ENCODE measurements at regions not wholly inside any gene's neighbourhood (a gene's known extent, or its start where the extent isn't known, plus 50 kb on each side); places are given as distances from the start of the nearest gene placed in this dataset.
"Not testable (repeated sequence)": the region's sequence is repeated elsewhere in the genome, so short reads cannot be mapped to it uniquely, and the experiment has no call there.

DNA sequence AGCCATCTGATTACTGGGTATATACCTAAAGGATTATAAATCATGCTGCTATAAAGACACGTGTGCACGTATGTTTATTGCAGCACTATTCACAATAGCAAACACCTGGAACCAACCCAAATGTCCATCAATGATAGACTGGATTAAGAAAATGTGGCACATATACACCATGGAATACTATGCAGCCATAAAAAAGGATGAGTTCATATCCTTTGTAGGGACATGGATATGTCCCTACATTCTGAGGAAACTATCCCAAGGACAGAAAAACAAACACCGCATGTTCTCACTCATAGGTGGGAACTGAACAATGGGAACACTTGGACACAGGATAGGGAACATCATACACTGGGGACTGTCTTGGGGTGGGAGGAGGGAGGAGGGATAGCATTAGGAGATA is 165.7 kb downstream of the CETN3 start:
- H3K4me3 ChIP-seq (ENCODE audit: low read length) = not testable (repeated sequence)

GRCh38 chr5:90233476-90233875 is 176.1 kb downstream of the CETN3 start:
- Histone ChIP-seq H3K27me3 (ENCODE audit: low read length) (no peaks in the 10 kb centered on the region), H3K4me3 (ENCODE audit: low read length) (no peak overlapping the region), H3K4me1 (ENCODE audit: low read length) (no peaks in the 10 kb centered on the region), H3K9me2 (replicated peaks; ENCODE audit: insufficient read depth, low read length) (no peaks in the 10 kb centered on the region), H2AFZ (ENCODE audit: low read length) (no peak overlapping the region), H4K20me1 (ENCODE audit: insufficient read depth, low read depth, low read length) (no peaks in the 10 kb centered on the region), H3K27ac (ENCODE audit: low read length) (no peak overlapping the region), H3K36me3 (ENCODE audit: insufficient read depth, low read length) (no peaks in the 10 kb centered on the region), H3K79me2 (ENCODE audit: low read length) (no peaks in the 10 kb centered on the region), H3K9ac (ENCODE audit: low read length) (no peak overlapping the region), H3K9me3 (ENCODE audit: low read length) (no peaks in the 10 kb centered on the region), H3K4me2 (ENCODE audit: low read depth, low read length, poor library complexity, severe bottlenecking) (no peak overlapping the region)
- no peak for DNase-seq

More for the DNA sequence above, 165.7 kb downstream of the CETN3 start:
- DNase-seq; H3K4me1 ChIP-seq (ENCODE audit: low read length); H3K36me3 ChIP-seq (ENCODE audit: insufficient read depth, low read length); H3K9ac ChIP-seq (ENCODE audit: low read length); H2AFZ ChIP-seq (ENCODE audit: low read length); H3K4me2 ChIP-seq (ENCODE audit: low read depth, low read length, poor library complexity, severe bottlenecking); H3K27ac ChIP-seq (ENCODE audit: low read length); H4K20me1 ChIP-seq (ENCODE audit: insufficient read depth, low read depth, low read length); H3K9me3 ChIP-seq (ENCODE audit: low read length); H3K9me2 ChIP-seq (replicated peaks; ENCODE audit: insufficient read depth, low read length); H3K79me2 ChIP-seq (ENCODE audit: low read length); H3K27me3 ChIP-seq (ENCODE audit: low read length): not testable (repeated sequence)

GRCh38 chr5:90231688-90232087 is 177.9 kb downstream of the CETN3 start:
- Histone ChIP-seq H3K9ac (ENCODE audit: low read length) (no peak overlapping the region), H4K20me1 (ENCODE audit: insufficient read depth, low read depth, low read length) (no peaks in the 10 kb centered on the region), H2AFZ (ENCODE audit: low read length) (no peak overlapping the region), H3K4me3 (ENCODE audit: low read length) (no peak overlapping the region), H3K9me2 (replicated peaks; ENCODE audit: insufficient read depth, low read length) (no peaks in the 10 kb centered on the region), H3K27me3 (ENCODE audit: low read length) (no peaks in the 10 kb centered on the region), H3K4me2 (ENCODE audit: low read depth, low read length, poor library complexity, severe bottlenecking) (no peak overlapping the region), H3K4me1 (ENCODE audit: low read length) (no peaks in the 10 kb centered on the region), H3K9me3 (ENCODE audit: low read length) (no peaks in the 10 kb centered on the region), H3K79me2 (ENCODE audit: low read length) (no peaks in the 10 kb centered on the region), H3K27ac (ENCODE audit: low read length) (no peak overlapping the region), H3K36me3 (ENCODE audit: insufficient read depth, low read length) (no peaks in the 10 kb centered on the region)
- DNase-seq = no peak

GRCh38 chr5:90227683-90228082 is 181.9 kb downstream of the CETN3 start:
- no peak for DNase-seq
- Histone ChIP-seq H3K79me2 (ENCODE audit: low read length) (no peaks in the 10 kb centered on the region), H3K27me3 (ENCODE audit: low read length) (no peaks in the 10 kb centered on the region), H3K4me3 (ENCODE audit: low read length) (no peak overlapping the region), H3K27ac (ENCODE audit: low read length) (no peak overlapping the region), H3K4me2 (ENCODE audit: low read depth, low read length, poor library complexity, severe bottlenecking) (no peak overlapping the region), H3K36me3 (ENCODE audit: insufficient read depth, low read length) (no peaks in the 10 kb centered on the region), H3K9me2 (replicated peaks; ENCODE audit: insufficient read depth, low read length) (no peaks in the 10 kb centered on the region), H2AFZ (ENCODE audit: low read length) (no peak overlapping the region), H3K4me1 (ENCODE audit: low read length) (no peaks in the 10 kb centered on the region), H3K9me3 (ENCODE audit: low read length) (no peaks in the 10 kb centered on the region), H3K9ac (ENCODE audit: low read length) (no peak overlapping the region), H4K20me1 (ENCODE audit: insufficient read depth, low read depth, low read length) (no peaks in the 10 kb centered on the region)

DNA sequence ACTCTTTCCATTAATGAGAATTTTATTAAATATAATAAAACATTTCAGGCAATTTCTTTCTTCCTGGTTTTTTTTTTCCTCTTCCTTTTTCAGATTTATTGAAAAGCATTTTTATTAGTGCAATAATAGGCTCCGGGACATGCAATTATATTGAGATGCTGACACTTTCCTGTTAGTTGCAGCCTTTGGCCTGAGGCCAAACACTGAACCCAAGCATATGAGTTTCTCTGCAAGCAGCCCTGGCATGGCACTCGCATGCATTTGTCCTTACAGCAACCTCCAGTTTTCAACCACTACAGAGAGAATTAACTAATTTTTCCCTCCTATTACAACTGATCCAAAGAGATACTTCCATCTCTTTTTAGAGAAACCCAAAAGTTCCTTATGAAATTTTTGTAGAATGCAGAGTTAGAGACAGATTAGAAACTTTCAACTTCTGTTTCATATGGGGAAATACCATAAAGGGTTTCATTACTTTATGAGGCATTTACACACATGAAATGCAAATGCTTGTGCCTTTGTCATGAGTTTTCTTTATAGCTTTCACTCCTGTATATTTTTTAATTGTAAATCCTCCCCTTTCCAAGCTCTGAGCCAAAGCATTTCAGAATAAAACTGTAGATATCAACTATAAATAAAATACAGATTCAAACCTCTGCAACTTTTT is 183.0 kb downstream of the CETN3 start:
- no peak overlapping the region for H3K4me3 ChIP-seq (ENCODE audit: low read length)
- DNase-seq = no peak
- H3K4me1 ChIP-seq (ENCODE audit: low read length) = no peaks in the 10 kb centered on the region
- H4K20me1 ChIP-seq (ENCODE audit: insufficient read depth, low read depth, low read length) = no peaks in the 10 kb centered on the region
- H3K79me2 ChIP-seq (ENCODE audit: low read length) = no peaks in the 10 kb centered on the region
- H3K4me2 ChIP-seq (ENCODE audit: low read depth, low read length, poor library complexity, severe bottlenecking) = no peak overlapping the region
- no peak overlapping the region for H3K9ac ChIP-seq (ENCODE audit: low read length)
- no peaks in the 10 kb centered on the region for H3K36me3 ChIP-seq (ENCODE audit: insufficient read depth, low read length)
- H3K27me3 ChIP-seq (ENCODE audit: low read length) = no peaks in the 10 kb centered on the region
- no peak overlapping the region for H3K27ac ChIP-seq (ENCODE audit: low read length)
- no peaks in the 10 kb centered on the region for H3K9me2 ChIP-seq (replicated peaks; ENCODE audit: insufficient read depth, low read length)
- no peak overlapping the region for H2AFZ ChIP-seq (ENCODE audit: low read length)
- H3K9me3 ChIP-seq (ENCODE audit: low read length) = no peaks in the 10 kb centered on the region

- Histone ChIP-seq H3K4me2 (ENCODE audit: low read depth, low read length, poor library complexity, severe bottlenecking) (no peak overlapping the region), H3K9ac (ENCODE audit: low read length) (no peak overlapping the region), H3K27me3 (ENCODE audit: low read length) (no peaks in the 10 kb centered on the region), H3K36me3 (ENCODE audit: insufficient read depth, low read length) (no peaks in the 10 kb centered on the region), H3K79me2 (ENCODE audit: low read length) (no peaks in the 10 kb centered on the region), H3K4me1 (ENCODE audit: low read length) (no peaks in the 10 kb centered on the region), H2AFZ (ENCODE audit: low read length) (no peak overlapping the region), H3K27ac (ENCODE audit: low read length) (no peak overlapping the region), H3K4me3 (ENCODE audit: low read length) (no peak overlapping the region), H3K9me3 (ENCODE audit: low read length) (no peaks in the 10 kb centered on the region), H3K9me2 (replicated peaks; ENCODE audit: insufficient read depth, low read length) (no peaks in the 10 kb centered on the region), H4K20me1 (ENCODE audit: insufficient read depth, low read depth, low read length) (no peaks in the 10 kb centered on the region)
- DNase-seq = no peak
Measured at GRCh38 chr5:90224342-90224741, 185.2 kb downstream of the CETN3 start.

GRCh38 chr5:90223756-90224155 is 185.8 kb downstream of the CETN3 start:
- Histone ChIP-seq H3K4me3 (ENCODE audit: low read length) (no peak overlapping the region), H2AFZ (ENCODE audit: low read length) (no peak overlapping the region), H4K20me1 (ENCODE audit: insufficient read depth, low read depth, low read length) (no peaks in the 10 kb centered on the region), H3K4me2 (ENCODE audit: low read depth, low read length, poor library complexity, severe bottlenecking) (no peak overlapping the region), H3K9me3 (ENCODE audit: low read length) (no peaks in the 10 kb centered on the region), H3K79me2 (ENCODE audit: low read length) (no peaks in the 10 kb centered on the region), H3K27ac (ENCODE audit: low read length) (no peak overlapping the region), H3K9ac (ENCODE audit: low read length) (no peak overlapping the region), H3K9me2 (replicated peaks; ENCODE audit: insufficient read depth, low read length) (no peaks in the 10 kb centered on the region), H3K27me3 (ENCODE audit: low read length) (no peaks in the 10 kb centered on the region), H3K36me3 (ENCODE audit: insufficient read depth, low read length) (no peaks in the 10 kb centered on the region), H3K4me1 (ENCODE audit: low read length) (no peaks in the 10 kb centered on the region)
- no peak for DNase-seq

DNA sequence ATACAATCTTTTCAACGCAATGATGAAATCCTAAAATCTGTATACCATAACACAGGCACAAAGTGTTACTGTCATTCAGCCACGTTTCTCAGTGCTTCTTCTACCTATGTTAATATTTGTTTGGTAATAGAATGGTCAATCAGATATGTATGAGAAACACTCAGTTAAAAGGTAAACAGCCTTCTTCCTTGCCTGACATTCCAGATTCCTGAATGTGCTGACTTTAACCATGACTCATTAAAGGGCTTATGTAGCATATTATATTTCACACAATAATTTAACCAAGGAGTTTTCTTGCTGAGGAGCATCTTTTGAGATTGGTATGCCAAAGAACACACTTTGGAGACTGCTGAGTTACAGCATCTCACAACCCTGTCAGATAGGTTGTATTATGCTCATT is 187.6 kb downstream of the CETN3 start:
- no peak overlapping the region for H2AFZ ChIP-seq (ENCODE audit: low read length)
- H3K9me3 ChIP-seq (ENCODE audit: low read length) = no peaks in the 10 kb centered on the region
- H3K79me2 ChIP-seq (ENCODE audit: low read length) = no peaks in the 10 kb centered on the region
- no peak overlapping the region for H3K4me3 ChIP-seq (ENCODE audit: low read length)
- no peaks in the 10 kb centered on the region for H3K9me2 ChIP-seq (replicated peaks; ENCODE audit: insufficient read depth, low read length)
- H3K9ac ChIP-seq (ENCODE audit: low read length) = no peak overlapping the region
- no peaks in the 10 kb centered on the region for H3K36me3 ChIP-seq (ENCODE audit: insufficient read depth, low read length)
- no peak overlapping the region for H3K27ac ChIP-seq (ENCODE audit: low read length)
- H4K20me1 ChIP-seq (ENCODE audit: insufficient read depth, low read depth, low read length) = no peaks in the 10 kb centered on the region
- H3K4me1 ChIP-seq (ENCODE audit: low read length) = no peaks in the 10 kb centered on the region
- DNase-seq = no peak
- H3K27me3 ChIP-seq (ENCODE audit: low read length) = no peaks in the 10 kb centered on the region
- no peak overlapping the region for H3K4me2 ChIP-seq (ENCODE audit: low read depth, low read length, poor library complexity, severe bottlenecking)

GRCh38 chr5:90220554-90220953 is 189.0 kb downstream of the CETN3 start:
- Histone ChIP-seq H4K20me1 (ENCODE audit: insufficient read depth, low read depth, low read length) (no peaks in the 10 kb centered on the region), H3K4me3 (ENCODE audit: low read length) (no peak overlapping the region), H3K9ac (ENCODE audit: low read length) (no peak overlapping the region), H3K79me2 (ENCODE audit: low read length) (no peaks in the 10 kb centered on the region), H3K27me3 (ENCODE audit: low read length) (no peaks in the 10 kb centered on the region), H3K4me2 (ENCODE audit: low read depth, low read length, poor library complexity, severe bottlenecking) (no peak overlapping the region), H3K9me2 (replicated peaks; ENCODE audit: insufficient read depth, low read length) (no peaks in the 10 kb centered on the region), H3K36me3 (ENCODE audit: insufficient read depth, low read length) (no peaks in the 10 kb centered on the region), H2AFZ (ENCODE audit: low read length) (no peak overlapping the region), H3K9me3 (ENCODE audit: low read length) (no peaks in the 10 kb centered on the region), H3K27ac (ENCODE audit: low read length) (no peak overlapping the region), H3K4me1 (ENCODE audit: low read length) (no peaks in the 10 kb centered on the region)
- no peak for DNase-seq

Data from Karpas-422 (cell line).